Right lobe of liver (tissue), 4 donors: ENCODE measurements at regions not wholly inside any gene's neighbourhood (a gene's known extent, or its start where the extent isn't known, plus 50 kb on each side); places are given as distances from the start of the nearest gene placed in this dataset.

Source experiments
- POLR2A ChIP-seq: fragments of 450-650 bp; IDR thresholded peaks from one replicate; pipeline ENCODE4 v1.6.1; 2017; ENCODE audit warnings: antibody characterized with exemption, mild to moderate bottlenecking
- TF ChIP-seq, protein P1 (sequence below), 4 donors: fragments of 200-600 bp in 3 of 4; fragments of 450-650 bp in 1 of 4; IDR thresholded peaks; one replicate each; pipeline versions ENCODE4 v1.5.1 to v1.8.0; 2016 to 2022; ENCODE audit warnings: antibody characterized with exemption in 4 of 4, mild to moderate bottlenecking in 2 of 4
- donor health status: DM: no; HTN: no; CAD: no.
- donor health status: DM: no; HTN: no; CAD: no.
- donor health status: DM: no; HTN: yes; CAD: no.

DNA sequence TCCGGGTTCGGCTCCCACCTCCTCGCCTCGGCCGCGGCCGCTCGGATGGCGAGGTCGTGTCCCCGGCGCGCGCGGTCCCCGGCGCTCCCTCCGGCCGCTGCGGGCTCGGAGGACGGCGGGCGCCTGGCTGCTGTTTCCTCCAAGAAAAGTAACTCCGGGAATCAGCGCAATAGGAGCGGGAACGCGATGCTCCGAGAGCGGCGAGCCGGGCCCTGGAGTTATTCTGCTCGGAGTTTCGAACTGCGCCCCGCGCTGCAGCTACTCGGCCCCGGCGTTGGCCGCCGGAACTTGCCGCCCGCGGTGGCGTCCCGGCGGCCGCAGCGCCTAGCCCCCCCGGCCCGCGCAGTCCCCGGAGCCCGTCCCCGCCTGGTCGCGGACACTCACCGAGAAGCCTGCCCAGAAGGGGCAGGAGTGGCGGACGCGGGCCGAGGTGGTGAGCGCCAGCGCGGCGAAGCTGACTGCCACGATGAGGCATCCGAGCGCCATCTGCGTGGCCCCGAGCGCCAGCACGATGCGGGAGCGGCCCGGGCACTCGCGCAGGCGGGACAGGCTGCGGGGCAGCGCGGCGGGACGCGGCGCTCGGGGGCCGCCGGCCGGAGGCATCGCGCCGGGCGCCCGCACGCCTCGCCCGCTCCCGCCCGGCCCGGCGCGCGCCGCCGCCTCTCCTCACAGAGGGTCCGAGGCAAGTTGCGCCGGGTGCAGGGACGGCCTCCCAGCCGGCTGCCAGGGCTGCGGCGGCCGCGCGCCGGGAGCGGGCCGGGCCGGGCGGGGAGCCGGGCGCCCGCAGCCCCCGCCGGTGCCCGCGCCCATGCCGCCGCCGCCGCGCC lies 251.9 kb downstream of the TJP1 start:
- TF ChIP-seq, protein P1, sequence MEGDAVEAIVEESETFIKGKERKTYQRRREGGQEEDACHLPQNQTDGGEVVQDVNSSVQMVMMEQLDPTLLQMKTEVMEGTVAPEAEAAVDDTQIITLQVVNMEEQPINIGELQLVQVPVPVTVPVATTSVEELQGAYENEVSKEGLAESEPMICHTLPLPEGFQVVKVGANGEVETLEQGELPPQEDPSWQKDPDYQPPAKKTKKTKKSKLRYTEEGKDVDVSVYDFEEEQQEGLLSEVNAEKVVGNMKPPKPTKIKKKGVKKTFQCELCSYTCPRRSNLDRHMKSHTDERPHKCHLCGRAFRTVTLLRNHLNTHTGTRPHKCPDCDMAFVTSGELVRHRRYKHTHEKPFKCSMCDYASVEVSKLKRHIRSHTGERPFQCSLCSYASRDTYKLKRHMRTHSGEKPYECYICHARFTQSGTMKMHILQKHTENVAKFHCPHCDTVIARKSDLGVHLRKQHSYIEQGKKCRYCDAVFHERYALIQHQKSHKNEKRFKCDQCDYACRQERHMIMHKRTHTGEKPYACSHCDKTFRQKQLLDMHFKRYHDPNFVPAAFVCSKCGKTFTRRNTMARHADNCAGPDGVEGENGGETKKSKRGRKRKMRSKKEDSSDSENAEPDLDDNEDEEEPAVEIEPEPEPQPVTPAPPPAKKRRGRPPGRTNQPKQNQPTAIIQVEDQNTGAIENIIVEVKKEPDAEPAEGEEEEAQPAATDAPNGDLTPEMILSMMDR (IDR thresholded peaks at IDR 0.05), result no peak
- TF ChIP-seq POLR2A, result no peak
